GM23338 (cell line): ENCODE measurements at regions not wholly inside any gene's neighbourhood (a gene's known extent, or its start where the extent isn't known, plus 50 kb on each side); places are given as distances from the start of the nearest gene placed in this dataset.

ENCODE experiments used
- ATAC-seq: fragments of 200-7000 bp; cut with Tn5 transposase; 3 replicates; pipeline ENCODE4 v1.9.1; 2020
- DNase-seq: peaks from one replicate; pipeline ENCODE4 v3.0.0-alpha.2; 2015; ENCODE audit warnings: low spot score
- H2AFZ ChIP-seq: fragments of 200-600 bp; sonication (generic); 2 replicates; pipeline ENCODE4 v1.8.0; 2016; ENCODE audit warnings: antibody characterized with exemption, mild to moderate bottlenecking, moderate library complexity
- H3F3A ChIP-seq: fragments of 200-600 bp; sonication (generic); replicated peaks from 2 replicates; pipeline ENCODE4 v1.8.0; 2017; ENCODE audit warnings: antibody characterized with exemption, mixed run types, low read depth
- H3K27ac ChIP-seq: fragments of 200-600 bp; sonication (generic); 2 replicates; pipeline ENCODE4 v1.6.1; 2016; ENCODE audit warnings: low read depth
- H3K27me3 ChIP-seq: fragments of 200-600 bp; sonication (generic); 2 replicates; pipeline ENCODE4 v1.8.0; 2016; ENCODE audit warnings: mild to moderate bottlenecking, mixed run types, moderate library complexity; ENCODE audit not compliant: insufficient read depth
- H3K36me3 ChIP-seq: fragments of 200-600 bp; sonication (generic); 2 replicates; pipeline ENCODE4 v1.8.0; 2016; ENCODE audit warnings: mild to moderate bottlenecking; ENCODE audit not compliant: insufficient read depth
- H3K4me1 ChIP-seq: fragments of 200-600 bp; sonication (generic); 2 replicates; pipeline ENCODE4 v1.8.0; 2016; ENCODE audit warnings: mild to moderate bottlenecking, moderate library complexity; ENCODE audit not compliant: insufficient read depth
- H3K4me2 ChIP-seq: fragments of 200-600 bp; sonication (generic); 2 replicates; pipeline ENCODE4 v1.7.1; 2017; ENCODE audit warnings: mixed run types
- H3K4me3 ChIP-seq: fragments of 200-600 bp; sonication (generic); 2 replicates; pipeline ENCODE4 v1.6.1; 2016; ENCODE audit warnings: mixed run types
- H3K79me2 ChIP-seq: fragments of 200-600 bp; sonication (generic); replicated peaks from 2 replicates; pipeline ENCODE4 v1.8.0; 2017; ENCODE audit warnings: mild to moderate bottlenecking; ENCODE audit not compliant: insufficient read depth
- H3K9me2 ChIP-seq: fragments of 200-600 bp; sonication (generic); 2 replicates; pipeline ENCODE4 v1.8.0; 2017; ENCODE audit not compliant: insufficient read depth
- H4K20me1 ChIP-seq: fragments of 200-600 bp; sonication (generic); replicated peaks from 2 replicates; pipeline ENCODE4 v1.8.0; 2017; ENCODE audit warnings: mild to moderate bottlenecking; ENCODE audit not compliant: insufficient read depth
- H3K27ac Mint-ChIP-seq: 2 replicates; pipeline ENCODE4 v1.8.0; 2020; ENCODE audit warnings: inconsistent platforms, mild to moderate bottlenecking, moderate library complexity, mixed read lengths
- H3K27me3 Mint-ChIP-seq: 3 replicates; pipeline ENCODE4 v1.8.0; 2022; ENCODE audit warnings: low read depth, mild to moderate bottlenecking, moderate library complexity, mixed read lengths, inconsistent platforms; ENCODE audit not compliant: insufficient read depth, poor library complexity
- H3K36me3 Mint-ChIP-seq: 3 replicates; pipeline ENCODE4 v1.8.0; 2021; ENCODE audit warnings: low read depth, mild to moderate bottlenecking, inconsistent platforms, moderate library complexity, mixed read lengths
- H3K4me1 Mint-ChIP-seq: 3 replicates; pipeline ENCODE4 v1.8.0; 2020; ENCODE audit warnings: mild to moderate bottlenecking, inconsistent platforms, mixed read lengths
- H3K4me3 Mint-ChIP-seq: 3 replicates; pipeline ENCODE4 v1.8.0; 2021; ENCODE audit warnings: moderate library complexity, mild to moderate bottlenecking, inconsistent platforms, mixed read lengths
- H3K9me3 Mint-ChIP-seq: 3 replicates; pipeline ENCODE4 v1.8.0; 2020; ENCODE audit warnings: moderate library complexity, mild to moderate bottlenecking, inconsistent platforms, mixed read lengths
- CREB1 ChIP-seq: fragments of 250-450 bp; sonication (Bioruptor Pico); IDR thresholded peaks from 2 replicates; pipeline ENCODE4 v1.5.0; 2020; ENCODE audit warnings: low read depth, mild to moderate bottlenecking, moderate library complexity
- EZH2phosphoT487 ChIP-seq: fragments of 200-600 bp; sonication (generic); IDR thresholded peaks from one replicate; pipeline ENCODE4 v1.8.1; 2018; ENCODE audit warnings: antibody characterized with exemption; ENCODE audit not compliant: unreplicated experiment
- NANOG ChIP-seq: IDR thresholded peaks from 2 replicates; pipeline ENCODE4 v1.6.1; 2016; ENCODE audit warnings: antibody characterized with exemption, borderline replicate concordance
- POLR2AphosphoS5 ChIP-seq: IDR thresholded peaks from 2 replicates; pipeline ENCODE4 v1.6.1; 2016; ENCODE audit warnings: antibody characterized with exemption, low read depth
- TF ChIP-seq, protein P1 (sequence below): IDR thresholded peaks from one replicate; pipeline ENCODE4 v1.6.1; 2018; ENCODE audit warnings: antibody characterized with exemption; ENCODE audit not compliant: unreplicated experiment
- TF ChIP-seq, protein P2 (sequence below): IDR thresholded peaks from 2 replicates; pipeline ENCODE4 v1.6.1; 2016; ENCODE audit warnings: antibody characterized with exemption
- TF ChIP-seq, protein P3 (sequence below): fragments of 250-450 bp; sonication (Bioruptor Pico); IDR thresholded peaks from 2 replicates; pipeline ENCODE4 v1.5.0; 2020; ENCODE audit warnings: mild to moderate bottlenecking, moderate library complexity

DNA sequence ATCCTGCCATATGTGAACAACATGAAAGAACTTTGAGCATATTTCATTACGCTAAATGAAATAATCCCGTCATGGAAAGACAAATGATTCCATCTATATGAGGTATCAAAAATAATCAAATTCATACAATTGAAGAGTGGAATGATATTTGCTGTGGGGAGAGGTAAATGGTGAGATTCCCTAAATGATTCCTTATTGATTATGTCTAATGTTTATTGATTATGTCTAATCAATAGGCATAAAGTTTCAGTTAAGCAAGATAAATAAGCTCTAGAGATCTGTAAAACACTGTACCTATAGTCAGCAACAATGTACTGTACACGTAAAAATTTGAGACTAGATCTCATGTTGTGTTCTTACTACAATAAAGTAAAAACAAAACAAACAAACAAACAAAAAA is 85.4 kb upstream of the MEGF10 start (continued):
- no peak for TF ChIP-seq CREB1 (CRISPR knock-in tag)
- TF ChIP-seq, protein P1, sequence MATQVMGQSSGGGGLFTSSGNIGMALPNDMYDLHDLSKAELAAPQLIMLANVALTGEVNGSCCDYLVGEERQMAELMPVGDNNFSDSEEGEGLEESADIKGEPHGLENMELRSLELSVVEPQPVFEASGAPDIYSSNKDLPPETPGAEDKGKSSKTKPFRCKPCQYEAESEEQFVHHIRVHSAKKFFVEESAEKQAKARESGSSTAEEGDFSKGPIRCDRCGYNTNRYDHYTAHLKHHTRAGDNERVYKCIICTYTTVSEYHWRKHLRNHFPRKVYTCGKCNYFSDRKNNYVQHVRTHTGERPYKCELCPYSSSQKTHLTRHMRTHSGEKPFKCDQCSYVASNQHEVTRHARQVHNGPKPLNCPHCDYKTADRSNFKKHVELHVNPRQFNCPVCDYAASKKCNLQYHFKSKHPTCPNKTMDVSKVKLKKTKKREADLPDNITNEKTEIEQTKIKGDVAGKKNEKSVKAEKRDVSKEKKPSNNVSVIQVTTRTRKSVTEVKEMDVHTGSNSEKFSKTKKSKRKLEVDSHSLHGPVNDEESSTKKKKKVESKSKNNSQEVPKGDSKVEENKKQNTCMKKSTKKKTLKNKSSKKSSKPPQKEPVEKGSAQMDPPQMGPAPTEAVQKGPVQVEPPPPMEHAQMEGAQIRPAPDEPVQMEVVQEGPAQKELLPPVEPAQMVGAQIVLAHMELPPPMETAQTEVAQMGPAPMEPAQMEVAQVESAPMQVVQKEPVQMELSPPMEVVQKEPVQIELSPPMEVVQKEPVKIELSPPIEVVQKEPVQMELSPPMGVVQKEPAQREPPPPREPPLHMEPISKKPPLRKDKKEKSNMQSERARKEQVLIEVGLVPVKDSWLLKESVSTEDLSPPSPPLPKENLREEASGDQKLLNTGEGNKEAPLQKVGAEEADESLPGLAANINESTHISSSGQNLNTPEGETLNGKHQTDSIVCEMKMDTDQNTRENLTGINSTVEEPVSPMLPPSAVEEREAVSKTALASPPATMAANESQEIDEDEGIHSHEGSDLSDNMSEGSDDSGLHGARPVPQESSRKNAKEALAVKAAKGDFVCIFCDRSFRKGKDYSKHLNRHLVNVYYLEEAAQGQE = no peak
- no peak for TF ChIP-seq POLR2AphosphoS5
- no peak for TF ChIP-seq EZH2phosphoT487

DNA sequence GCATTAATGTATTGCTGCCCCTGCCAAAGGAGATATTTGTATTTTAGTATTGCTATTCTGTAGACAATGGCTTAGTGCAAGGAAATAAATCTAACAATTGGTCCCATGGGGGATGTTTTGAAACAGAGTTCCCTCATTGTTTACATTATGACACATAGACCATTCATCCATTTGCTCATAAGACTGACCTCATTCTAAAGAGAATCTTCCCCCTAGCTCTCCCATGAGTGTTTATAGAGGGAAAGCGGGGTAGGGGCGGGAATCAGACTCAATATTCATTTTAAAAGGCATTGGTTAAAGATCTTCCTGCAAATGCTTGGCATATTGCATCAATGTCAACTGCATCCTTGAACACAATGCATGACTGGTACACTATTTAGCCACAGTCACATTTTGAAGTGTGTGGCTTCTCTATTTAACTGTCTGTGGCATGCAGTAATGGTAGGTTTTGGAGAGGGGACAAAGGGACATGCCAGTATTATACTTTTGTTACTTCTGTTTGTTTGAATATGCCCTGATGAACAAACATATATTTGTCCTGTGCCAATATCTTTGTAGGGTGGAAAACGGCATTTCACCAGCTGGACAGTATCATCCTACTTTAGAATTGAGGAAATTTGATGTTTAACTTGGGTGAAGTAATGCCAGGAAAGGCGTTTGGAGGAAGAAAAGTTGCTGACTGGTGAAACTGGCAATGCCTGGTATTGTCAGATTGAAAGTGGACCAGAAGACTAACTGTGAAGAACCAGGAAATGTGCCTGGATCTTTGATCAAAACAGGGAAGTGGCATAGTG is 84.1 kb upstream of the MEGF10 start:
- H3K79me2 ChIP-seq = no peaks in the 10 kb centered on the region
- TF ChIP-seq, protein P2, sequence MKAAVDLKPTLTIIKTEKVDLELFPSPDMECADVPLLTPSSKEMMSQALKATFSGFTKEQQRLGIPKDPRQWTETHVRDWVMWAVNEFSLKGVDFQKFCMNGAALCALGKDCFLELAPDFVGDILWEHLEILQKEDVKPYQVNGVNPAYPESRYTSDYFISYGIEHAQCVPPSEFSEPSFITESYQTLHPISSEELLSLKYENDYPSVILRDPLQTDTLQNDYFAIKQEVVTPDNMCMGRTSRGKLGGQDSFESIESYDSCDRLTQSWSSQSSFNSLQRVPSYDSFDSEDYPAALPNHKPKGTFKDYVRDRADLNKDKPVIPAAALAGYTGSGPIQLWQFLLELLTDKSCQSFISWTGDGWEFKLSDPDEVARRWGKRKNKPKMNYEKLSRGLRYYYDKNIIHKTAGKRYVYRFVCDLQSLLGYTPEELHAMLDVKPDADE = no peak
- TF ChIP-seq NANOG = no peak
- no peak for TF ChIP-seq POLR2AphosphoS5
- TF ChIP-seq, protein P3, sequence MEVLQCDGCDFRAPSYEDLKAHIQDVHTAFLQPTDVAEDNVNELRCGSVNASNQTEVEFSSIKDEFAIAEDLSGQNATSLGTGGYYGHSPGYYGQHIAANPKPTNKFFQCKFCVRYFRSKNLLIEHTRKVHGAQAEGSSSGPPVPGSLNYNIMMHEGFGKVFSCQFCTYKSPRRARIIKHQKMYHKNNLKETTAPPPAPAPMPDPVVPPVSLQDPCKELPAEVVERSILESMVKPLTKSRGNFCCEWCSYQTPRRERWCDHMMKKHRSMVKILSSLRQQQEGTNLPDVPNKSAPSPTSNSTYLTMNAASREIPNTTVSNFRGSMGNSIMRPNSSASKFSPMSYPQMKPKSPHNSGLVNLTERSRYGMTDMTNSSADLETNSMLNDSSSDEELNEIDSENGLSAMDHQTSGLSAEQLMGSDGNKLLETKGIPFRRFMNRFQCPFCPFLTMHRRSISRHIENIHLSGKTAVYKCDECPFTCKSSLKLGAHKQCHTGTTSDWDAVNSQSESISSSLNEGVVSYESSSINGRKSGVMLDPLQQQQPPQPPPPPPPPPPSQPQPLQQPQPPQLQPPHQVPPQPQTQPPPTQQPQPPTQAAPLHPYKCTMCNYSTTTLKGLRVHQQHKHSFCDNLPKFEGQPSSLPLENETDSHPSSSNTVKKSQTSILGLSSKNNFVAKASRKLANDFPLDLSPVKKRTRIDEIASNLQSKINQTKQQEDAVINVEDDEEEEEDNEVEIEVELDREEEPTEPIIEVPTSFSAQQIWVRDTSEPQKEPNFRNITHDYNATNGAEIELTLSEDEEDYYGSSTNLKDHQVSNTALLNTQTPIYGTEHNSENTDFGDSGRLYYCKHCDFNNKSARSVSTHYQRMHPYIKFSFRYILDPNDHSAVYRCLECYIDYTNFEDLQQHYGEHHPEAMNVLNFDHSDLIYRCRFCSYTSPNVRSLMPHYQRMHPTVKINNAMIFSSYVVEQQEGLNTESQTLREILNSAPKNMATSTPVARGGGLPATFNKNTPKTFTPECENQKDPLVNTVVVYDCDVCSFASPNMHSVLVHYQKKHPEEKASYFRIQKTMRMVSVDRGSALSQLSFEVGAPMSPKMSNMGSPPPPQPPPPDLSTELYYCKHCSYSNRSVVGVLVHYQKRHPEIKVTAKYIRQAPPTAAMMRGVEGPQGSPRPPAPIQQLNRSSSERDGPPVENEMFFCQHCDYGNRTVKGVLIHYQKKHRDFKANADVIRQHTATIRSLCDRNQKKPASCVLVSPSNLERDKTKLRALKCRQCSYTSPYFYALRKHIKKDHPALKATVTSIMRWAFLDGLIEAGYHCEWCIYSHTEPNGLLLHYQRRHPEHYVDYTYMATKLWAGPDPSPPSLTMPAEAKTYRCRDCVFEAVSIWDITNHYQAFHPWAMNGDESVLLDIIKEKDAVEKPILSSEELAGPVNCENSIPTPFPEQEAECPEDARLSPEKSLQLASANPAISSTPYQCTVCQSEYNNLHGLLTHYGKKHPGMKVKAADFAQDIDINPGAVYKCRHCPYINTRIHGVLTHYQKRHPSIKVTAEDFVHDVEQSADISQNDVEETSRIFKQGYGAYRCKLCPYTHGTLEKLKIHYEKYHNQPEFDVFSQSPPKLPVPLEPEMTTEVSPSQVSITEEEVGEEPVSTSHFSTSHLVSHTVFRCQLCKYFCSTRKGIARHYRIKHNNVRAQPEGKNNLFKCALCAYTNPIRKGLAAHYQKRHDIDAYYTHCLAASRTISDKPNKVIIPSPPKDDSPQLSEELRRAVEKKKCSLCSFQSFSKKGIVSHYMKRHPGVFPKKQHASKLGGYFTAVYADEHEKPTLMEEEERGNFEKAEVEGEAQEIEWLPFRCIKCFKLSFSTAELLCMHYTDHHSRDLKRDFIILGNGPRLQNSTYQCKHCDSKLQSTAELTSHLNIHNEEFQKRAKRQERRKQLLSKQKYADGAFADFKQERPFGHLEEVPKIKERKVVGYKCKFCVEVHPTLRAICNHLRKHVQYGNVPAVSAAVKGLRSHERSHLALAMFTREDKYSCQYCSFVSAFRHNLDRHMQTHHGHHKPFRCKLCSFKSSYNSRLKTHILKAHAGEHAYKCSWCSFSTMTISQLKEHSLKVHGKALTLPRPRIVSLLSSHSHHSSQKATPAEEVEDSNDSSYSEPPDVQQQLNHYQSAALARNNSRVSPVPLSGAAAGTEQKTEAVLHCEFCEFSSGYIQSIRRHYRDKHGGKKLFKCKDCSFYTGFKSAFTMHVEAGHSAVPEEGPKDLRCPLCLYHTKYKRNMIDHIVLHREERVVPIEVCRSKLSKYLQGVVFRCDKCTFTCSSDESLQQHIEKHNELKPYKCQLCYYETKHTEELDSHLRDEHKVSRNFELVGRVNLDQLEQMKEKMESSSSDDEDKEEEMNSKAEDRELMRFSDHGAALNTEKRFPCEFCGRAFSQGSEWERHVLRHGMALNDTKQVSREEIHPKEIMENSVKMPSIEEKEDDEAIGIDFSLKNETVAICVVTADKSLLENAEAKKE (CRISPR knock-in tag) = no peak
- DNase-seq (no peak), ATAC-seq (no peak)
- H2AFZ ChIP-seq = no peak overlapping the region
- H3K4me3 Mint-ChIP-seq = no peak overlapping the region
- no peaks in the 10 kb centered on the region for H4K20me1 ChIP-seq
- peaks cover 14% of the 10 kb centered on the region for H3K4me1 ChIP-seq
- no peak overlapping the region for H3K4me3 ChIP-seq
- H3K36me3 ChIP-seq = no peaks in the 10 kb centered on the region
- H3K27ac Mint-ChIP-seq = no peak overlapping the region
- H3K9me2 ChIP-seq = 0 out of 2 replicates have a peak, but pooled peaks cover 5% of the 10 kb centered on the region
- peaks cover 13% of the 10 kb centered on the region for H3K4me1 Mint-ChIP-seq
- no peak overlapping the region for H3K27ac ChIP-seq
- H3F3A ChIP-seq = no peaks in the 10 kb centered on the region
- no peaks in the 10 kb centered on the region for H3K27me3 Mint-ChIP-seq
- H3K36me3 Mint-ChIP-seq = no peaks in the 10 kb centered on the region
- H3K27me3 ChIP-seq = no peaks in the 10 kb centered on the region
- peaks cover 1% of the 10 kb centered on the region; the same call in 1 of the 3 replicates for H3K9me3 Mint-ChIP-seq
- no peak overlapping the region for H3K4me2 ChIP-seq
